ENCODE measurements at regions not wholly inside any gene's neighbourhood (a gene's known extent, or its start where the extent isn't known, plus 50 kb on each side); places are given as distances from the start of the nearest gene placed in this dataset.

DNA sequence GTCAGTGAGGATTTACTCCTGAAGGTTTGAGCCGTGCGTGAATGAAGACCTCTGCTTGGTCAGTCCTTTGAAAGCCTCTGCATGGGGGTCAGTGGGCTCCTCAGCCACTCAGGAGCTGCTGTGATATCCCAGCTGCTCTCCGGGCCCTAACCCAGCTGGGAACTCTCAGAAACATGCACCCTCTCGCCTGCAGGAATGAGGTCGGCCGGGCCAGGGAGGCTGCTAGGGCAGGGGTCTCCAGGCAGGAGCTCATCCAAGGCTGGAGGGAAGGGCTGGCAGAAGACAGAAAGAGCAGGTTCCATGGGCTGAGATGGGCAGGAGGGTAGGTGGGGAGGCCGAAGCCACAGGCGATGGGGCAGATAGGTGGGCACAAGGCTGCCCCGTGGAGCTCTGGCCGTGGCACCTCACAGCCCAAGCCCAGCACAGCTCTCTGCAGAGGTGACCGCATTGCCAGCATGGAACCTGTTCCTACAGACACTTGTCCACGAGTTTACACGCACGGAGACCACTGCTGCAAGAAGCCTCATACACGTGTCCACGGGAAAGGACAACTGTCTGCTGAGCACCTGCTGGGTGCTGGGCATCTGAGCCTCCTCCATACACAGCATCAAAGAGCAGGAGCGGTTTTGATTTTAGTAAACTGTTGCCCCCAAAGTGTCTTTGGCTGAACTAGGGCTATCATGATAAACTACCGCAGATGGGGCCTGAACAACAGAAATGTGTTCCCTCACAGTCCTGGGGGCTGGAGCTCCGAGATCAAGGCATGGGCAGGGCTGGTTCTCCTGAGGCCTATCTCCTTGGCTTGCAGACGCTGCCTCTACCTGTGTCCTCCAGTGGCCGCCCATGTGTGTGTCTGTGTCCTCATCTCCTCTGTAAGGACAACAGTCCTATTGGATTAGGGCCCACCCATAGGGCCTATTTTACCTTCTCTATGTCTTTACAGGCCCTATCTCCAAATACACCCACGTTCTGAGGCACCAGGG is 85.2 kb upstream of the ADAMTS2 start:
- DNase-seq (ENCODE audit: low read depth): no peak

DNA sequence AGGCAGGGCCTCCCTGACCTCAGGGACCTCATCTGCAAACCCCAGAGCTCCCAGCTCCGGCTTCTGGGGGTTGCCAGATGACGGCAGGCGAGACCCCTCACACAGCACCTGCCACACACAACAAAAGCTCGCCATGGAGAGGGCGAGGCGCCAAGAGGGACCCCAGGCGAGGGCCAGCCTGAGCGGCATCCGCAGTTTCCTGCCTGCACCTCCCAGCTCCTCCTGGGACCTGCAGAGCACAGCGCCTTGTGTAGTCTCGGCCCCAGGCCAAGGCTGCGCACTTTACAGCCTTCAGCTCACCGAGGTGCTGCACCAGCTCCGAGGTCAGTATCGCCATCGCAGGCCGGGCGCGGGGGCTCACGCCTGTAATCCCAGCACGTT is 82.4 kb upstream of the ADAMTS2 start:
- DNase-seq (ENCODE audit: low read depth): no peak

DNA sequence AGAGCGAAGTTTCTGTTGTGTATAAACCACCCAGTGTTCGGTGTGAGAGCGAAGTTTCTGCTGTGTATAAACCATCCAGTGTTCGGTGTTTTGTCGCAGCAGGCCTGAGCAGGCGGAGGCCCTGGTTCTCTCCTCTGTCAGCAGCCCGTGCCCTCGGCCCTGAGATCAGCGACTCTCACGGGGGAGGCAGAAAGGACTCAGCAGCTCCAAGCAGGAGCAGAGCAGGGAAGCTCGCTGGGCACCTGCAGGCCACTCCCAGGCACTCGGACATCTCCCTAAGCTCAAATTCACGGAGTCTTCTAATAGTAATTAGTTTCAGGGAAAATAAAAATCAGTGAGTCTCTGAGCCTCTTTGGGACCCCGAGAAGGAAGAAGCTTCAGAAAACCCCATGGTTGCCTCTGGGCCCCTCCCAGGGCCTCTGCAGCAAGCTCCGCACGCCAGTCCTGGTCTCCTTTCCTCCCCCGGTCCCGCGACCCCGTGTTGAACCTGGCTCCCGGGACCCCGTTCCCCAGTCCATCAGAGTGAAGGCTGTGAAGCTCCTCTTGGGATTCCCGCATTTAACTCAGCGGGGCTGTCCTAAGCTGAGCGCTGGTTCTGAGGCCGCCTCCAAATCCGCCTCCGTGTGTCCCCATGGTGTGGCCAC is 81.9 kb upstream of the ADAMTS2 start:
- no peak for DNase-seq (ENCODE audit: low read depth)

DNA sequence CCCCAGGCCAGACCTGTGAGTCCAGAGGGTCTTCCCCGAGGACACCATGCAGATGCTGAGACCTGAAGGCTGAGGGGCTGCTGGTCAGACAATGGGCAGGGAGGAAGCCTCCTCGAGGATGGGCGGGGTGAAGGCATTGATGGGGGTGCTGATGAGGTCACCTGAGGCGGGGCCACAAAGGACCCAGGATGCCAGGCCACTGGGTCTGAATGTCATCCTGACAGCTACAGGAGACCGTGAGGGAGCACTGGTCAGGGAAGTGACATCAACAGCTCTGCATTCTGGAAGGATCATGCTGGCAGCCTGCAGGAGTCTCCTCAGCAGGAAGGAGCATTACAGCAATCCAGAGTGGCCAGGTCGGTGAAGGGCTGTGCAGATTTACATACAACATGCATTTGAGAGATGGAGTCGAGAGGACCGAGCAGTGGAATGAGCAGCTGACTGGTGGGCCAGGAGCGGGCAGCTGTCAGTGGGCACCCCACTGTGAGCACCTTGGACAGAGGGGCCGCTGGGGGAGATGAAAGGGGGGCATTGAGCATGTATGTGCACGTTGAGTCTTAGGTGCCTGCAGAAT is 77.7 kb upstream of the ADAMTS2 start:
- DNase-seq (ENCODE audit: low read depth): no peak

DNA sequence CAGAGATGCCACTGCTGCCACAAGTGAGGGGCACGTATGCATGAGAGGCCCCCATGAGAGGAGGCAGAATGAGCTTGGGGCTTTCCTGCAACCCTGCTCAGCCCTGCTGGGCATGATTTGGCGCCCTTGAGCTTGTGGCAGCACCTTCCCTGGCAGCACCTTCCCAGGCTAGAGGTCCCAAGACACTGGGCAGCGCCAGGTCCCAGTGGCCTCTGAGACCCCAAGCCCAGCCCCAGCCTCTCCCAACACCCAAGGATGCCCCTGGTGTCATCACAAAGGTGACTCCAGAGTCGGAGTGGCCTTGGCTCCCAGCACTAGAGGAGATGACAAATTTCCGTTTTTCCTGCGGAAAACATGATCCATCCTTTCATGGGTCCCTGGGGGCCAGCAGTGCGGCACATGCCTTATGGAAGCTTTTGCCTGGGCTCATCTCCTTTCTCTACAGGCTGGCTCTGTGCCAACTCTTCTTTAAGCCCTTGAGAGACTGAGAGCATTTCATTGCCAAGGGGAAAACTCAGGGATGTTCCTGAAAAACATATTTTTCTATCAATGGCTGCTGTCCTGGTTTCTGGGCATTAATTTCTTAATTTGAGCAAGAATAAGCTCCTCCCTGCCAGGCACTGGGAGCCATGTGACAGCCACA is 77.1 kb upstream of the ADAMTS2 start:
- DNase-seq (ENCODE audit: low read depth): no peak

DNA sequence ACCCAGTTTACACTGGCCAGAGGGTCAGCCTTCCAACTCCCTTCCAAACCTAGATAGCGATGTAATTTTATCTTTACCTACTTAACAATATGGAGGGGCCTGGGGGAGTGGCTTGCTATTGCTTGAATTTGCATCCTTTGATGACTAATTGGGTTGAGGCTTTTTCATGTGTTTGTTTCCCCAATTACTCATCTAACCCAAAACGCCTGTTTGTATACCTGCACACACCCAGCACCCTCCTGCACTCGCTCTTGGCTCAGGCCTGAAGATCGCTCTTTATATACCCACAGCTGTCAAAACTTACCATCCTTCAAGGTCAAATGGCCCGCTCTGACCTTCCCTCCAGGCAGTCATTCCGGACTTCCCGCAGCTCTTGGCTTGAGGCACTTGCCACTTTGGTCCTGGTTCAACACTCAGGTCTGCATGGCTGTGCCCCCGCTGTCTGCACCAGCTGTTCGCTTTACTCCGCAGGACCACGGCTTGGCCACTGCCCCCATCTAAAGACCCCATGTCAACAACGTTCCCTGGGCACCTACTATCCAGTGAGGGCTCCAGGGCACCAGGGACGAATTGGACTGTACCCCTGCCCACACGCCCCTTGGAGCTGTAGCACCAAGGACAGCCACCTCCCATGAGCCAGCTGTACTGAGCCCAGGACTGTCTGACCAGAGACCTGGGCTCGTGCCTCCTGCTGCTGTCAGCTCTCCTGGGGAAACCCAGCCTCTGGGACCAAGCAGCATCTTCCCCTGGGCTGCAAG is 76.1 kb upstream of the ADAMTS2 start:
- DNase-seq (ENCODE audit: low read depth): no peak

DNA sequence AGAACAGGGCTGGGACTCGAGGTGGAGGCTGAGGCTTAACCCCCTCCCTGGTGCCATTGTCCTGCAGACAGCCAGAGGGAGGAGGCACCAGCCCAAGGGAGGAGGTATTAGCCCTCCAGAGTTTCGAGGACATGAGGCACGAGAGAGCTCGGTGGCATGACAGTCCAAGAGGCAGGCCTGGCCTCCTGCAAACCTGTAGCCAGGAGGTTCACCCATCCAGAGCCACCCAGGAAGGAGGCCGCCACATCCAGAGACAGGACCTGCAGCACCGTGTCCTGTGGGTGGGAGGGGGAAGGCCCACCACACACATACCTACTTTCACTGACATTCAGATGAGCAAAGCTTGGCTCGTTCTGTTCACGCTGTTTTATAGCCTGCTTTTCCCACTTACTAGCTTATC is 75.2 kb upstream of the ADAMTS2 start:
- no peak for DNase-seq (ENCODE audit: low read depth)

DNA sequence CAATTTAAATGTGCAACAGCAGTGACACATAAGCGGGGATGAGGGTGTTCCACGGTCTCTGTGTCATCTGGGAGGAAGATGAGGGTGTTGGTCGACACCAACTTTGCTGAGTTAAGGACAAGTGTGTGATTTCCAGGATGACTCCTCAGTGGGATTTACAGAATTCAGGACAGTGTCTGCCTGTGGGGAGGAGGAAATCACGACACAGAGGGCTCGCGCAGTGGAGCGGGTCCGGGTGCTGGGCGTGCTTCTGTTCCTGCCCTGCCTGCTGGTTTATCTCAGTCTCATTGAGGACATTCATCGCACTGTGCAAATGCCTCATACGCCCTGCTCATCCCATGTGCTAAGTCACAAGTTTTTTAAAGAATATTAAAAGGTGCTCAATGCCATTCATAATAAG is 73.7 kb upstream of the ADAMTS2 start:
- no peak for DNase-seq (ENCODE audit: low read depth)

DNA sequence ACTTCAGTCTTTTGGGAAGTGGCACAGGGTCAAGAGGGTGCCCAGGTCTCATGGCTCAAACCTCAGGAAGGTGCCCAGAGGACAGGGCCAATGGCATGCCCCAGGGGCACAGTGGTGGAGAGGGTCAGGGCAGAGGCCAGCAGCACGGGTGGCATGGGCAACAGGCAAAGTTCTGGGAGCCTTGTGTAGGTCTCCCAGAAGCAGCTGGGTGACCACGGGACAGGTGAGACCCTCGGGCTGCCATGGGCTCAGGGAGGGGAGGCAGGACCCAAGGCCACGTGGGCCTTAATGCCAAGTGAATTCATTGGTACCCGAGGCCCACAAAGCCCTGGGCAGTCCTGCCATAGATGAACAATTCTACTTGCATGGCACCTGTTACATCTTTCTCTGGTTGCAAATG is 72.4 kb upstream of the ADAMTS2 start:
- DNase-seq (ENCODE audit: low read depth): no peak

DNA sequence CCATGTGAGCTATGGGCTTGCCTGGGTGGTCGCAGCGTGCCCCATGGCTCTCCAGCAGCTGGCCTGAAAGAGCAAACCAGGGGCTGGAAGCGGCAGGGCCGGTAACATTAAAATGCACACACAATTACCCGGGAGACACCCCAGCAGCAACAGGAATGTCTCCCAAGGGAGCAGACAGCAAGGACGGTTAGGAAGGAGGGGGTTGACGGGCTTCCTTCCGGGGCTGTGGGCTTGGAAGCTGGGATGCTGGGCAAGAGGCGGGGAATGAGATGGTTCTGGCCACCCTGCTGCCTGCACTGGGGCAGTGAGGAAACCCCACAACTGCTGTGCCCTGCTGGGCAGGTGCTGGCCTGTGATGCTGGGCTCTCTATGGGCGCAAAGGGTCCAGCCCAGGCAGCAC is 71.8 kb upstream of the ADAMTS2 start:
- no peak for DNase-seq (ENCODE audit: low read depth)

DNA sequence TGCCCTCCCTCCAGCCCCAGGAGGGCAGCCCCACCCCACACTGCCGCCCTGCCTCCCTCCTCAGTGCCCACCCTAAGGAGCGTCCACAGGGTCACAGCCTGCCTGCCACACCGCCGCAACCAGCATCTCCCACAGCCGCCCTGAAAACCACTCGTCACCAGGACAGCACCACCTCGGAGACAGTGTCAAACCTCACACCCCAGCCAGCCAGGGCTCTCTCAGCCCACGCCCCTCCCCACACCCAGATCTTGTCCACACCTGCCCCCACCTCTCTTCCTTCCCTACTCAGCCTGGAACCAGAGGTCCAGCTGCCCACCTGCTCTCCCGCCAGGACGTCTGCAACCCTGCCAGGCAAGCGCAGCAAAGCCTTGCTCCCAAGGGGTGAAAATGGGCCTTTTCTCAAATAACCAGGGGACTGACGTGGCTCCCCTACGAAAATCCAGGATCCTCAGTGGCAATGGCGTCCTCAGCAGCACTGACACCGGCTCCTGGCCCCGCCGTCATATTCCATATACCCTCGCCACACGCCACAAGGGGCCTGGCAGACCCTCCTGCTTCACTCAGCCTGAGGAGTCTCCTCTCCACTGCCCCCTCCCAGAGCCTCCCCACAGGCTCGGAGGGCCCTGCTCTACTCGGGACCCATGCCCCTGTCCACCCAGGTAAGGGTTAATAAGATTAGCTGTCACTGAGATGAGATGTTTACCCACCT is 71.0 kb upstream of the ADAMTS2 start:
- no peak for DNase-seq (ENCODE audit: low read depth)

DNA sequence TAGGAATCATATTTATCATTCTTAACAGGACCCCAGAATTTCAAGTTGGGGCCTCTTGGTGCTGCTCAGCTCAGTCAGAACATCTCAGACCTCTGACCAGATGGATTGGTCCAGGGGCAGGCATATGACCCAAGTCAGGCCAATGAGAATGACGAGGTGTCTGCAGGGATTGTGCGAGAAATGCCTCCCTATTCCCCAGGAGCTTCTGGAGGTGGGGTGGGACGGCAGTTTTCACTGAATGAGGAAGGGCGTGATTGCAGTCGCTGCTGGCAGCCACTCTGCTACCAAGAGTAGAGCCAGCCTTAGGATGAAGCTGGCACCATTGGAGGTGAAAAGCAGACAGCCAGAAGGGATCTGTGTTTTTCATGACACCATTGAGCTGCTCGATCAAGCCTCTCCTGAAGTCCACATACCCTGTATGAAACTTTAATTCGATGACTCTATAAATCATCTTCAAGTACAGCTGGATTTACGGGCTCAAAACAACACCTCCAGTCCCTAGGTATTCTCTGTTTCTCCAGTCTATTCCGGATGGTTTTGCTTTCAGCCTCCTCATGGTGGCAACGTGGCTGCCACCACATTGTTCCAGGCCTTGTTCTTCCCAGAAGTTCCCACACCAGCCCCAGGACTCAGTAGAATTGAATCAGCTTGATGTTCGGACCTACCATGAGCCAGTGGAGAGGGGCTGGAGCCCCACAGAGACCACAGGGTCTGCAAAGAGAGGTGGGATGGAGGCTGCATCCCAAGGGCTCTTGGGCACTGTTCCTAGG is 70.2 kb upstream of the ADAMTS2 start:
- no peak for DNase-seq (ENCODE audit: low read depth)

DNA sequence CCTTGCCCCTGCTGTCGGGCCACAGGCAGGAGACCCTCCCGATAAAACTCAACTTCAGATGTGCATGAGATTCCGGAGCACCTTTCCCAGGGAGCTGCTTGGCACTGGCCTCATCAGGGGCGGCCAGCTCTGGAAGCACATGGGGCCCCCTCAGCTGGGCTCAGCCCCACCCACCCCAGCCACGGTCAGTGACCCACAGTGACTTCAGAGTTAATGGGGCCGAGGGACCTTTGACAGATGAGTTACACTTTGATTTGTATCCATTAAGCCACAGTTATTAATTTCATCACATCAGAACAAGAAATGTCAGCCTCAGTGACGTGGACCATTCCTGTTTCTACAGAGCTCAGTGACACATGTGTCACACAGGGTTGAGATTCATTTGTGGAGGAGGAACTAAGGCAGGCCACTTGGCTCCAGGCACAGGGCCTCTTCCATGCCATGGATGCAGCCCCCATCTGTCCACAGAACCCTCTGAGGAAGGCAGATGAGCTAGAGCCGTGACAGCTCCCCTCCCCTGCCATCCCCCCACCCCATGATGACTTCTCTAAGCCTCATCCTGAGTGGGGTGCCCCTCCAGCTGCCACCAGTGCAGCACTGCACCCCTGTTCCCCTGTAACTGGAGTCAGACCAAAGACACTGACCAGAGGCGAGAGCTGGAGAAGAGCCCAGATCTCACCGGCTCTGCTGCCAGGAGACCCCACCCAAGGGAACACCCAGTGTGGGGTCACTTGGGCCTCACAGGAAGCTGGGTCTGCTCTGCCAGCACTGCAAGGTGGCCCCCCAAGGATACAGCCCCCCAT is 69.4 kb upstream of the ADAMTS2 start:
- no peak for DNase-seq (ENCODE audit: low read depth)

DNA sequence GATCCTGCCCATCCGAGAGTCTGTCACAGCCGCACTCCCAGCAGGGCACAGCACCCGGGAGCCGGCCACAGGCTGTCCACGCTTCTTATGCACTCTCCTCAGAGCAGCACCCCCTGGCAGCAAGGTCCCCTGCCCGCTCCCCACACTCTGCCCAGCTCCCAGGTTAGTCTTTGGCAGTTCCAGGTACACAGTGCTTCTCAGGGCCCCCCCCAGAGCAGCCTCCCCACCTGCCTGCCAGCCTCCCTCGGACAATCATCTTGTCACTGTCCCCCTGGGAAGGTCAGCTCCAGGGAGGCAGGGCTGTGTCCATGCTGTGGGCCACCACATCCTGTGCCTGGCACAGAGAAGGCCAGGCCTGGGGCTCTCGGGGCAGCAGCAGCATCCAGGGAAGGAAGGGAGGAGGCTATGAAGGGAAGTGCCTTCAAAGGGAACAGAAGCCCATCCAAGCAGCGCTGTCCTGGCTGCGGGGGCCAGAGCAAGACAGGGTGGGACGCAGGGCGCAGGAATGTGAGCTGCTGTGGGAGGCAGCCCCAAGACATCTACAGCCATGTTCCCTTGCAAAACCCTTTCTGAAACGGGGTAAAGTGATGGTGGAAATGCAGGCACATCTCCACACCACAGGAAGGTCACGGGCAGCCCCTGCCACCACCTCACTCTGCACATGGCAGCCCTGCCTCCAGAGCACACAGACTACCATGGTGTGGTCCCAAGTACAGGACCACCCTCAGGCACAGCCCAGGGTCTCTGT is 68.6 kb upstream of the ADAMTS2 start:
- DNase-seq (ENCODE audit: low read depth): no peak

DNA sequence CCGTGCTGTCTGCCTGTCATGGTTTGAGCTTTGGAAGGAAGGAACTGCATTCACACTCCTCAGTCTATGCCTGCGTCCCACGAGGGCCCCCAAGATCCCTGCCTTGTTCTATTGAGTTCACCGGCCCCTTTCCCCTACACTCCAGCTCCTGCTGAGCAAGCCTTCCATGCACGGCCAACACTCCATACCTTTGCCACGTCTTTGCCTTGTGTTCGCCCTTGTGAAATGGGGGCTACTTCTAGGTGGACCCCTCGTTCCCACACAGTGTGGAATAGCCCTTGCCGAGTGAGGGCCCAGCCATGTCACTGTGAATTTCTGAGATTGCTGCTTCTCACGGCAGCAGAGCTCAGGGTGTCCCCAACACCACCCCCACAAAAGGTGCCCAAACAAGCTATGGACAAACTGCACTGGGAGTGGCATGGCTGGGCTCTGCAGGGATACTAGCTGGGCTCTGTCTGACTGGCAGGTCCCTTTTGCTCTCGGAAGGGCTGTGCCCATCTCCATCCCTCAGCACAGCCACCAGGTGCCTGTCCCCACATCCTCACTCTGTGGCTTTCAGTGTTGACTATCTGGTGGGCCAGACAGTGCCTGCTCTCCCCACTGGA is 67.9 kb upstream of the ADAMTS2 start:
- DNase-seq (ENCODE audit: low read depth): no peak

DNA sequence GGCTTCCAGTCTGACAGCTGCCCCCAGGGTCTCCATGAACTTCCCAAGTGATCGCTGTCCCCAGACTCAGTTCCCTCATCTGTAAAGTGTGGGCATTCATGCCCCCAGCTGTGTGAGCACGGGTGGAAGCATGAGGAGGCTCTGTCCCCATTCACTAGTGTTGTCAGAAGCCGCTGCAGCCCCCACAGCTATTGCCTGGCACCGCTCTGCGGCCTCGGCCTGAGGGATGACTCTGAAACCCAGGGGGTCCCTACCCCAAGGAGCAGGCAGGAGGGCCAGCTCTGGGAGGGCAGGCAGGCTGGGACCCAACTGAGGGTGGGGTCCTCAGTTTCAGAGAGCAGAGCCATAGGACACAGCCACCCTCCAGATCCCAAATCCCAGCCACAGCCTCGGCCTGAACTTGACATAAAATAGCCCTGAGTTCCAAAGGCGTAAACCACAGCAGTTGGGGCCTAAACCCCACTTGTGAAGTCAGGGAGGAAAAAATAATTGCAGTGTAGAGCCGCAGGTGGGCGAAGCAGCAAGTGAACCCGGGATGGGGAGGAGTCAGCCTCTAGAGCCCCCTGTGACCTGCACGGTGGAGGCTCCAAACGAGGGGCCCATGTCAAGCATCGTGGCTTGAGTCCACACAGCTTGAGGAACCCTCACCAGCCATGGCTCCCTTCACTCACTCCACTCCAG is 66.0 kb upstream of the ADAMTS2 start:
- DNase-seq (ENCODE audit: low read depth): no peak

DNA sequence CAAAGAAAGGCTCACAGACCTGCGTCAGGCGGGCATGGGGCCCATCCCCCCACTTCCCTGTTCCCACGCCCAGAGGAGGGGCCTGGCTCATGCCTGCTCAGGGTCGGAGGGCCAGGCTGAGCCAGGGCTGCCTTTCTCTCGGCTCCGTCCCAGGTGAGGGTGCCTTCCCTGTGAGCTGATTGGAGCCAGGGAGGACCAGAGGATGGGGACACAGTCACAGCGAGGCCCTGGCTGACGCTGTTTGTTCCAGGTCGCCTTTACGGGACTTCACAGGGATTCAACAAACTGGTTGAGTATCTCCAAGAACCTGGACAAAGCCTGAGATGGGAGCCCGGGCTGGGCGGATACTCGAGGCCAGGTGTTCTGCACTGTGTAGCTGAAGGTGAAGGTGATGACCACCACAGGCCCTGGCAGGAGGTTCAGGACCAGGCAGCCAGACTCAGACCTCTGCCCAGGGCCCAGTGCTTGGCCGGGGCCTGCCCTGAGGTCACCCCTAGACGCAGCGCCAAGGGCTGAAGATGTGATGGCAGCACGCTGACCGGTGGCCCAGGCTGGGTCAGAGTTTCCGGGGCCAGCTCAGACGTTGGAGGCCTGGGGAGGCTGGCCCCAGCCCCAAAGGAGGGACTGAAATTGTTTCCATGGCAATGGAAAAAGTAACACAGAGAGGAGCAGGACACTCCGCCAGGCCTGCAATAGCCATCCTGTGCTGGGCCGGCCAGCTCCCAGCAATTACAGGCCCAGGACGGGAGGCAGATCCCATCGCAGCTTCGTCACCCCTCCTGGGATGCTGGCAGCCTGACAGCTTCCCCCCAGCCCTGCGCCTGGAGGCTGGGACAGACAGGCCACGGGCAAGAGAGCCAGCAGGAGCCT is 65.3 kb upstream of the ADAMTS2 start:
- no peak for DNase-seq (ENCODE audit: low read depth)
